HL-60/S4 treated with retinoic acid at 250 ng/mL for 4 days and 3 days (cell line): ENCODE measurements at regions not wholly inside any gene's neighbourhood (a gene's known extent, or its start where the extent isn't known, plus 50 kb on each side); places are given as distances from the start of the nearest gene placed in this dataset.

Source experiments
- in situ Hi-C: fragments of 300-500 bp; cut with MboI; formaldehyde crosslinking; loops from 2 replicates; pipeline ENCODE4 v1.7.0; 2022; ENCODE audit warnings: low sequenced_read_pairs

DNA sequence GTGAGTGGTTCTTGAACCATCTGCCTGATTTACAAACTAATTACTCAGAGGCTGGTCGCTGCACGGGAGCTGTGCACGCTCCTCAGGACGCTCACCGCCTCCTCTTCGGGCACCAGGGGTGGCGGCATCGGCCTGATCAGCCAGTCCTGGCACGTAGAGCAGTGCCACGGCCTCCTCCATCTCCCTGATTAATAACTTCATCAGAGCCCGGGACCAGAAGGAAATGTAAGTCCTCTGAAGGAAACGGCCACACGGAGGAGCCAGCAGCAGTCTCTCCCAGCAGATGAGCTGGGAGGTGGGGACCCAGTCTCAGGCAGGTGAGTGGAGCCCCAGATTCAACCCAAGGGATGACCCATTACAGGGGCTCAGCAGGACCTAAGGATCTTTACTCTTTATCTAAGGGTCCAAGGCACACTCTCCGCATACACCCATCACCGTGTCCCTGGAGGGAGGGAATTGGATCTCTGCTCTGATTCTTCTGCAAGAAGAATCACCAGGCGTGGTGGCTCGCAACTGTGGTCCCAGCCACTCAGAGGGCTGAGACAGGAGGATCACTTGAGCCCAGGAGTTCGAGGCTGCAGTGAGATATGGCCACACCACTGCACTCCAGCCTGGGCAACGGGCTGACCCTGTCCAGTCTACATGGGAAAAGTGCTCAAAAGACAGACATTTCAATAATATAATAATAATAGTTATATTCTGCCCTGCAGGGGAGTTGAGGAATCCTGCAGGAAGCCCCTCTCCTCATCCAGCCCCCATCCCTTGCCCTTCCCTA, 366.5 kb downstream of the SEC14L1 start:
- in situ Hi-C loops, result no loop called here

DNA sequence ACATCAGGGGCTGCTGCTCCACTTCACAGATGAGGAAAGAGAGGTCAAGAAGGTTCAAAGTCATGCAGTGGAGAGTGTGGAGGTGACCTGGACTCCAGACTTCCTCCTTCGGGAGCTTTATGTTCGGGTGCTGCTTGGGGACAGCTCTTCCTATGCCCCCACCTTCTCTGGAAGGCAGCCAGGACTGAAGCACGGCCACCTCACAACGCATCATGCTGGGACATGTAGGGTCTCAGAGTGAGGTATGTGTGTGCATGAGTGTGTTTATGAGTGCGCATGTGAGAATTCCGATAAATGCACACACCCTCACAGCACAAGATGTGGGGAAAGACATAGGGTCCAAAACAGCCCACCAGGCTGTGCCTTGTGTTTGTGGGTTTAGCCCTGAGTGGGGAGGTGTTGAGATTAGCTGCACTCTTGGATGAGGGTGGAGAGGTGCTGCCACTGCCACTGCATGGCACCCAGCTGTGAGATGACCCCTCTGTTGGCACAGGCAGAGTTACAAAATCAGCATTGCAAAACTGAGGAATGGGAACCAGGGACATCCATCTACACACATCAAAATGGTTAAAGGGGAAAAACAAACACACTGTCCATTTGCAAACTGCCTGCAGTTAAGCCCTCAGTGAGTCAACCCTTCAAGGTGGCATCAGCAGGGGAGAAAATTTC, 367.4 kb downstream of the SEC14L1 start:
- in situ Hi-C loops, result no loop called here

DNA sequence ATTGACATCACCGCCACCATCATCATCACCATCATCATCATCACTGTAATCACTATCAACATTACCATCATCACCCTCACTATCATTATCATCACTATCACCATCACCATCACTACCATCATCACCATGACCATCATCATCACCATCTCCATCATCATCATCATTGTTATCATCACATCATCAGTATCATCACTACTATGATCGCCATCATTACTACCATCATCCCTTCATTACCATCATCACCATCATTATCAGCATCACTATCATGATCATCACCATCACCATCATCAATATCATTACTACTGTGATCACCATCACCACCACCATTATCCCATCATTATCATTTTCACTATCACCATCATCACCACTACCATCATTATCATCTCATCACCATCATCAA, 368.3 kb downstream of the SEC14L1 start:
- in situ Hi-C loops, result no loop called here

DNA sequence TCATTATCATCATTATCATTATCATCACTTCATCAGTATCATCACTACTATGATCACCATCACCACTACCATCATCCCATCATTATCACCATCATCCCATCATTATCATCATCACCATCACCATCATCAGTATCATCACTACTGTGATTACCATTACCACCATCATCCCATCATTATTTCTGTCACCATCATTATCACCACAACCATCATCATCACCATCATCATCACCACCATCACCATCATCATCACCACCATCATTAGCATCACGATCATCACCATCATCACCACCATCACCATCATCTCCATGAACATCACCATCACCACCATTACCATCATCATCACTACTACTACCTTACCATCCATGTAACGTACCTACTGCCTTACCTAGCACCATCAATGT, 368.8 kb downstream of the SEC14L1 start:
- in situ Hi-C loops, result no loop called here

DNA sequence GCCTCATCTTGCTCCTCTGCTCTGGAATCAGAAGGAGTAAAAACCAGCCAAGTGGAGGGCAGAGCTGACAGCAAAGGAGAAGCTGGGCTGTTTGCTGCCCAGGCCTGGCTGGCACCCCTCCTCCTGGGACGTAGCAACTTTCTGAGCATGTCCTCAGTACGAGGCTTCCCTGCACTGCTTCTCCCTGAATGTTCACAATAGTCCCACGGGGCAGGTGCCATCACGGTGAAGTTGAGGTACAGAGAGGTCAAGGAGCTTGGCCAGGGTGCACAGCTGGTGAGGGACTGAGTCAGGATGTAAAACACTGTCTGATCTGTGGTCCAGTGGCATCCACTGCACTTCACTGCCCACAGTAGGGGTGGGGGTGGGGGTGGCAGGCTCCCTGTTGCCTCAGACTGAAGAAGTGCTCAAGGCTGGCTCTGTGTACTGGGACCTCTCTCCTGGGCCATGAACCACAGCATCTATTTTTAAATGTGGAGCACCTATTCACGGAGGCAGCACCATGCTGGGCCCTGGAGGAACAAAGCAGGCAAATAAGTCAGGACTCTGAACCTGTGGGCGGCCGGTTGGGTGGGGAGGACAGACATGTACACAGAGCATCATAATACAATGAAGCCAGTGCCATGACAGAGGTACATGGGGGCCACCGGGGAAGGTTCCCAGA, 369.5 kb downstream of the SEC14L1 start:
- in situ Hi-C loops, result no loop called here

DNA sequence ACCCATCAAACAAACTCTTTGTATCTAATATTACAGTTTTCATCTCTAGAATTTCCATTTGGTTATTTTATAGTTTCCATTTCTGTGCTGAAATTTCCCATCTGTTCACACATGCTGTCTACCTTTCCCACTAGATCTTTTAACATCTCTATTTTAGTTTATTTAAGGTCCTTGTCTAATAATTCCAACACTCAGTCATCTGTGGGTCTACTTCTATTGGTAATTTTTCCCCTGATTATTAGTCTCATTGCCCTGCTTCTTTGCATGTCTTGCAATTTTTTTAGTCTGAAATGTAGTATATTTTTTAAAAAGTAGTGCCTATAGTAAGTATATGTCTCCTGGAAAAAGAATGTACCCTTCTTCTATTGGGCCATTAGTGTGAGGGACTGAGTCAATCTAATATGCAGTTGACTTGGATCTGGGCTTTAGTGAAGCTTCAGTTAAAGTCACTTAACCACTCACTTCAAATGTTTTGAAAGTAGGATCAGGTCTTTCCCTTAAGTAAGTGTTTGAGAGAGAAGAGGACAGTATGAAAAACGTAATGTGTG, 370.8 kb downstream of the SEC14L1 start:
- in situ Hi-C loops, result no loop called here

DNA sequence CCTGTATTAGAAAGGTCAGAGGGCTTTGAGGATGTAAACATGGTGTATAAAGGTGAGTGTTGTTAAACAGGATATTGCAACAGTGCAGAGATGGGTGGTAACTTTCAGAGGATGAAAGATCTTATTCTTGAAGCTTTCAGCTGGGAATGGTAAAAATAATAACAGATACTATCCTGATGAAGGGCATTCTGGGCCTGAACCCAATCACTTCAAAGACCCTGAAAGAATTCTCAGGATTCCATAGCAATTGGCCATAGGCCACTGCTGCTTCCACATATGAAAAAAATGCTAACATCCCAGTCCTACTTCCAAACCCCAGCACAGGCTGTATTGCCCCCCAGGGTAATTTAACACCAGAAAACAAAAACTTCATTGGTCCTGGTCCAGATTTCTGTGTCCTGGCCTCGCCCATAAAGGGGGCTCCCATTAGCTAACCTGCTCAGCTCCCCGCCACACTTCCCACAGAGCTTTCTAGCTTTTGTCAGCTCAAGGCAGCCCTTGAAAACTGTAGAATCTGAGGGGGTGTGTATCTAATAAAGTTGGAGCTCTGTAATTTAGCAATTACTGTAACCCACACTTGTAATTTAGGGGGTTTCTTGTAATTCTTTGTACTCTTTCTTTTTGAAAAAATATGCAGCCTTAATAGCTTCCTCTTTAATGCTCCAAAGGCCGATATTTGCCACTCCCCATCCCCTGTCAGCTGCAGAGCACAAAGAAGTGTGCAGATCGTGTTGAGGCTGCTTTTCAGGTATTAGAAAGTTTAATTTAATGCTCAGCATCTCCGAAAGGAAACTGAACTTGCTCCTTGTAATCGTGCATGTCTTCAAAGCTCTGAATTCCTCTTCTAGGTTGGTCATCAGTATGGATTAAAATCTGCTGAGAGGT, 371.5 kb downstream of the SEC14L1 start:
- in situ Hi-C loops, result no loop called here

DNA sequence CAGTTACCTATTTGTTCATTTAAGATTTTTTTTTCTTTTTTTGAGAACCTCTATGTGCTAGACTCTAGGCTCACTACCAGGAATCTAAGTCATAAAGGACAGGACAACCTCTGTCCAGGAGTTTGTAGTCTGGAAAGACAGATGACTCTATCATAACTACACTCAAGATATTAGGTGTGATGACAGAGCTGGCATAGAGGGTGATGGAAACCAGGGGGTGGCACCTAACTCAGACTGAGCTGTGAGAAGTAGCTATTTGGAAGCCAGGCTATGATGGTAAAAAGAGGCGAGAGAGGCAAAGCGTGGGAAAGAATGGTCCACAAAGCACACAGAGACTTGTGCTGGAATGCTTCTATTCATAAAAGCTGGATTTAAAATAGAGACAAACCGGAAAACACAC, 372.3 kb downstream of the SEC14L1 start:
- in situ Hi-C loops, result no loop called here

DNA sequence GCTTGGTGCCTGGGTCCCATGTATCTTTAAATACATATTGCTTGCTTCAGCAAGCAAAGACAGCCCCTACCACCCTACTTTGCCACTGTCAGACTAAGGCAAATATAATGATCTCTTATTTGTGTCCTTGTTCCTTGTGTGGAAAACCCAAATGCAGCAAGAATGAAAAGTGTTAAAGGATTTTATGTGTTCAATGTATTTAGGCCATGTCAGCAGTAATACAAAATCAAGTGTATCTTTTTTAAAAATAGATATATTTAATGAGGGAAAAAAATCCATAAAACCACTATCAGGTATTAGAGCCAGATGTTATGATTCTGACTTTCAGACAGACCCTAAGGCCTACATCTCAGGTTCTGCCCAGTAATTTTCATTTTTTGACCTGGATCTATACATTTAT, 374.5 kb downstream of the SEC14L1 start:
- in situ Hi-C loops, result no loop called here

DNA sequence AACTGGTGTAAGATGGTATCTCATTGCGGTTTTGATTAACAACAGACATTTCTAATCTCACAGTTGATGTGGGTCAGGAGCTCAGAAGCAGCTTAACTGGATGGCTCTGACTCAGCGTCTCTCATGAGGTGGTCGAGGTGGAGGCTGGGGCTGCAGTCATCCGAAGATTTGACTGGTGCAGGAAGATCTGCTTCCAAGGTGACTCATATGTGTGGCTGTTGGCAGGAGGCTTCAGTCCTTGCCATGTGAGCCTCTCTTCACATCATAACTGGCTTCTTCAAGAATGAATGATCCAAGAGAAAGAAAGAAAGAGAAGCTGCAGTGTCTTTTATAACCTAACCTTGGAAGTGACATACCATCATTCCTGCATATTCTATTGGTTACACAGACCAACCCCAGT, 376.1 kb downstream of the SEC14L1 start:
- in situ Hi-C loops, result no loop called here

DNA sequence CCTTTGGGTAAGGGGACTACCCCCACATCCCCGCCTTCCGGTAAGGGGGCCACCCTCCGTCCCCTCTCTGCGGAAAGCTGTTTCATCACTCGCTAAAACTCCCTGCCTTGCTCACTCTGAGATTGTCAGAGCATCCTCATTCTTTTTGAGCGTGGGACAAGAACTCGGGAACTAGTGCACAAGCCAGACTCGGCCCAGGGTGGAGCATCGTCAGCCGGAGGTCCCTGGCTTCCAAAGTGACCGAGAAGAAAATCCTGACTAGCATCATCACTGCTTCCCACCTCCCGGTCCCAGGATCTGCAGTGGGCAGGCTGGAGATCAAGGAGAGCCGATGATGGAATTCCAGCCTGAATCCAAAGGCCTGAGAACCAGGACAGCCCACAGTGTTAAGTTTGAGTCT, 380.3 kb downstream of the SEC14L1 start:
- in situ Hi-C loops, result no loop called here

DNA sequence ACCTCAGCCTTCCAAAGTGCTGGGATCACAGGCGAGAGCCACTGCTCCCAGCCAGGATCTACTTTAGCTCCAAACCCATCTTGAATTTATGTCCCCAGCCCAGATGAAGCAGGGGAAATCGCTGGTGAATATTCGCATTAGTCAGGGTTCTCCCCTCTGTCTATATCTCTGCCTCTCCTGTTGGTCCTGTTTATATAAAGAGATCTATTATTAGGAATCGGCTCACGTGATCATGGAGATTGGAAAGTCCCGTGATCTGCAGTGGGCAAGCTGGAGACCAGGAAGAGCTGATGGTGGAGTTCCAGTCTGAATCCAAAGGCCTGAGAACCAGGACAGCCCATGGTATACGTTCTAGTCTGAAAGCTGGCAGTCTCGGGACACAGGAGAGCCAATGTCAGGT, 382.8 kb downstream of the SEC14L1 start:
- in situ Hi-C loops, result no loop called here

DNA sequence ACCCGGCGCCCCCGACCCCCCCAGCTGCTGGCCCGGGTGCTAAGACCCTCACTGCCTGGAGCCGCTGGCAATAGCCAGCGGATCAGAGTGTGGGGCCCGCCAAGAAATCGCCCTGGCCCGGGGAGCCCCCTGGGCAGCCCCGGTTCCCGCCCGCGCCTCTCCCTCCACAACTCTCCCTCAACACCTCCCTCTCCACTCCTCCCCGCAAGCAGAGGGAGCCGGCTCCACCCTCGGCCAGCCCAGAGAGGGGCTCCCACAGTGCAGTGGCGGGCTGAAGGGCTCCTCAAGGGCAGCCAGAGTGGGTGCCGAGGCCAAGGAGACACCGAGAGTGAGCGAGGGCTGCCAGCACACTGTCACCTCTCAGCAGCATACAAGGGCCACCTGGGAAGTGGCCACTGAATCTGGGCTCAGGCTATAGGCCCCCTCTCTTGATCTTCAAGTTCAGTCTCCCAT, 385.5 kb downstream of the SEC14L1 start:
- in situ Hi-C loops, result no loop called here

DNA sequence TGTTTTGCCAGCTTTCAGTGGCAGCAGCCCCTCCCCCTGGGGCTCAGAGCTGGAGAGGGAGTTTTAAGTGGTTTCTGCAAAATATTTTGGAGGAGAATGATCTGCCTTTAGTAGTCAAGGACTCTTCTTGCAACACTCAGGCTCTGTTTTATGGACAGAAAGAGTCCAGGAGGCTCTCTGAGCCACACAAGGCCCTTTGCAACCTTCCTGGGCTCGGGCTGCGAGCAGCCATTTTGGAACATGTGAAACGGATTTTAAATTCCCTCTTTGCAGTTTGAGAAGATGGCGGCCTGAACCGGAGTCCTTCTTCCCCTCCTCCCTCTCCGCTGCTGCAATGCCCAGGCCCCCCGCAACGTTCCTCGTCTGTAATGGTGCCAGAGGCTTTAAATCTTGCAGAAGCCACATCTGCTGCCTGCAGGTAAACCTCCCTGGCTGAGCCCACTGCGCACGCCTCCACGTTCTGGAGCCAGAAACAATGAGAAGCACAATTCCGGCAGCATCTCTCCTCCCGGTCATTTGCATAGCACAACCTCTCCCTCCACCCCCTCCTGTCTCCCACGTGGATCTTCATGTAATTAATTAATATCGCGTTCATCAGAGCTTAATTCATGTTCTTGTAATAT, 386.1 kb downstream of the SEC14L1 start:
- in situ Hi-C loops, result no loop called here

DNA sequence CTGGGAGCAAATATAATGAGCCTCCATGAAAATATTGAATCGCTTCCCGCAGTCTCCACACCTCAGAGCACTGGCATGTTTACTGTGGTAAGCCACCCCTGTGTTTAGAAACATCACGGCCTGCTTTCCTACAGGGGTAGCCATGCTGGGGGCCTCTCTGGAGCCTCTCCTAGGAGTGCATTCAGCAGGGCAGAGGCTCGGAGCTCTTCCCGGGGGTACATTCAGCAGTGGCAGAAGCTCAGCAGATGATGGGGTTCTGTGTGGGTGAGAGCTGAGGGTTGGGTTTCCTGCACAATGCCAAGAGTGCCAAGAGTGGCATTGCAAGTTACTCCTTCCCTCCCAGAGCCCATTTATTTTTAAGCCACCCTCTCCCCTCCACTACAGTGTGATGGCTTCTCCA, 386.6 kb downstream of the SEC14L1 start:
- in situ Hi-C loops, result no loop called here

DNA sequence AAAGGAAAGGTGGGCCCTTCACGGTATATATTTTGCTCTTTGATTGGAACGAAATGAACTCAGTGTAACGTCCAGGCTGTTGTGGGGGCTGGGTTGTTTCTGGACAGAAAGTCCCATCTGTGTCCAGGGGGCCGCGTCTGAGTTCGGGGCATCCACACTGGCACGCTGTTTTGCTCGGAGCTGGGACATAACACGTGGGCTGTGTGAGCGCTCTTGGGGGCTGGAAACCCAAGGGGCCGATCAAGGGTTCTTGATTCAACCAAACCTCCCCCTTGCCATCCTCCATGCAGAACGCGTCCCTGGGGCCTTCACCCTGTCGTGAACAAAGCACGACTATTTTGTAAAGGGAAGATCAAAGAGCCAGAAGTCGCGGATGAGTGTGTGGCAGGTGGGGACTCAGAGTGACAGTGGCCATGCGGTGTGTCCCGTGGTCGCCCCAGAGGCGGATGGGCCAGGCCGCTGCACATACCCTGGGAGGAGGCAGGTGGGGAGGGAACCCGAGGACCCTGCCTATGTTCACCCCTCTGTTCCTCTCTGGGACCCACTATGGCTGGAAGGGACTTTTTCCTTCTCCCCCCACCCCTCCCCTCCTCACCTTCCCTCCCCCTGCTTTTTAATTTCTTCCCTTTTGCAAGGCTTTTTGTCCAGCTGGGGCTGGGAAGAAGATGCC, 387.2 kb downstream of the SEC14L1 start:
- in situ Hi-C loops, result no loop called here

DNA sequence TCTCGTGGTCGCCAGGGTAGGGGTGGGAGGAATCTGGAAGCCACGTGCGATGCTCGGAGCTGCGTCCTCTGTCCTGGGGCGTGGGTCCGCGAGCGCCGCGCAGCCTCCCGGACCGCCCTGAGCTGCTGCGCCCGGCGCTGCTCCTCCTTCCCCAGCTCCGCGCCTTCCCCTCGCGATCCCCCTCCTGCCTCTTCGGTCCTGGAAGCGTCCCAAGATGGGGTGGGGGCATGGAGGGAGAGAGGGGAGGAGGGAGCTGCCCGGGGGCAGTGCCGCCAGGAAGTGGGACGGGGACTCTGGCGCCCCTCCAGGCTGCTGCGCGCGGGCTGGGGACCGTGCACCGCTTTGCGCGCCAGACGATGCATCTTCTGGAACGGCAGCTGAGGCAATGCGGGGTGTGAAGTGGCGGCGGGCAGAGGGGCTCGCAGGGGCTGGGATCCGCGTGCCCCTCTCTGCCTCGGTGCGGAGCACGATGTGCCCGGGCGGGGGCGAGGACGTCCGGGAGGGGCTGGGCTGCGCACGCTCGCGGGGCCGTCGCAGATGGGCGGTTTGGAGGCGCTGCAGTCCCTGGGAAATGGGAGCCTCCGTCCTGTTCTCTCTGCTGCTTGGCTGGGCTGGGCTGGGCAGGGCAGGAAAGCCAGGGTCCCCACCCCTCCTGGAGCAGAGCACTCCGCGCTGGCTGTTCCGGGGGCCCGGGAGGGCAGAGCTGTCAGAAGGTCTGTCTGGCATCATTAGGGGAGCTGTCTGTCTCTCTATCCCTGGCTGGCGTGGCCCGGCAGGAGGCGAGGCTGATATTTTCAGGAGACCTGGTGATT, 388.0 kb downstream of the SEC14L1 start:
- in situ Hi-C loops, result no loop called here

DNA sequence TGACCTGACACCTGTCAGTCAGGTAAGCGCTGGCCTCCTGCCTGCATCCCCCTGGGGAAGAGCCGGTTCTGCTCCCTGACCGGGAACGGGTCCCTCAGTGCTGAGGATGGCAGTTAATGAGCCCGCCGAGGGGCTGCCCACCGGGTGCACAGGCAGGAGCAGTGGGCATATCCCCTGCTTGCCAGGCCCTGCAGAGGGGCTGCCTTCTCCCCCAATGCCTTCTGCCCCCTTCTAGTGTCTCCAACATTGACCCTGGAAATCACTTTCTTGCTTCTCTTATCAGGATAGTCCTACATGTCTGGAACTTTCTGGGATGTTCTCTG, 388.5 kb downstream of the SEC14L1 start:
- in situ Hi-C loops, result no loop called here

DNA sequence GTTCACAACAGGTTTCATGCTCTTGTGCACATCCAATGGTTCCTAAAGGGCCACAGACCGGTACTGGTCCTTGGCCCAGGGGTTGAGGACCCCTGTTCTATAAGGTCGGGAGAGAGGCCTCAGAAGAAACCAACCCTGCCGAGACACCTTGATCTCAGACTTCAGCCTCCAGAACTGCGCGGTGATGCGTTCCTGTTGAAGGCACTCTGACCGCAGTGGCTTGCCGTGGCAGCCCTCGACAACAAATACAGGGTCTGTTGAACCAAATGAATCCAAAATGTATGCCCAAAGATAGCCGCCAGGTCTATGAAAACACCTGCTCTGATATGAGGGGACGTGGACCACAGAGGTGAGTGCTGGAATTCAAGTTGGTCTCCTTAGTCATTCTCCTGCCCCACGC, 389.8 kb downstream of the SEC14L1 start:
- in situ Hi-C loops, result no loop called here
